ENCODE measurements at regions not wholly inside any gene's neighbourhood (a gene's known extent, or its start where the extent isn't known, plus 50 kb on each side); places are given as distances from the start of the nearest gene placed in this dataset.

DNA sequence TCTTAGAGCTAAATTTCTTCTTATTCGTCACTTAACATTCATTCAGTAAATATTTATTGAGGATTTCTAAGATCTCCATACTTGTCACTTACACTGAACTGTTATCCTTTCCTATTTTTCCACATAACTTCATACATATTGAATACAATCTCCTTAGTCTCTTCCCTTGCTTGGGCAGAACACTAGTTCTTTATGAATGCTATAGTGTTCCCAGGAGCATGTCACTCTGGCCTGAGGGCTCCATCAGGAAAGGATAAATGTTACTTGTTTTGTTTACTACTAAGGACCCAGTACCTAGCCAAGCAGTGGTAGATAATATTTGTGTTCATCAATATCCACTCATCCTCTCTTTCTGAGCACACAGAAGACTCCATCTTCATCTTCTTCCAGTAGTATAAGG, 544.7 kb downstream of the ZEB2 start (continued):
- no peak for TF ChIP-seq RBM39 (optimal IDR thresholded peaks at IDR 0.05; ENCODE audit: low read depth, low read length)
- TF ChIP-seq ZC3H8 (IDR thresholded peaks at IDR 0.05) = no peak
- no peak for TF ChIP-seq ZNF133 (CRISPR knock-in tag; IDR thresholded peaks at IDR 0.05)
- TF ChIP-seq NFYB (IDR thresholded peaks at IDR 0.05; ENCODE audit: extremely low read depth, insufficient read length) = no peak
- TF ChIP-seq RHOXF2B (CRISPR knock-in tag; conservative IDR thresholded peaks at IDR 0.05) = no peak
- TF ChIP-seq KAT8 (IDR thresholded peaks at IDR 0.05; ENCODE audit: low read depth) = no peak

DNA sequence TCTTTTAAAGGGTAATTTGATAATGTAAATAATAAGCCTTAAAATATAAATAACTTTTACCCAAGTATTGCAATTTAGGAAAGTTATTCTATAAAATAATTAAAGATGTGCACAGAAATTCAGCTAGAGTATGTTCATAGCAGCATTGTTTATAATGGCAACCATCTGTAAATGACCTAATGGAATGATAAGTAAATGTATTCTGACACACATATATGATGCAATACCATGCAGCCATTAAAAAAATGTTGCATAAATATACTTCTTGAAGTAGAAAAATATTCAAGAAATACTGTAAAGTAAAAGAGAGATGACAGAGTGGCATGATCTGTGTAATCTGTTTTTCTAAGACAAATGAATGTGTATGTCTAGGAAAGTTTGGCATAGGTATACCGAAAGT, 545.7 kb downstream of the ZEB2 start:
- Histone ChIP-seq H3K36me3 (ENCODE audit: control insufficient read depth, insufficient read depth, low read length) (no peaks in the 10 kb centered on the region), H4K20me1 (replicated peaks; ENCODE audit: control insufficient read depth, insufficient read depth, low read length) (no peaks in the 10 kb centered on the region), H3K27me3 (ENCODE audit: control insufficient read depth in 2 of 2, insufficient read depth in 2 of 2, low read length in 2 of 2) (no peaks in the 10 kb centered on the region), H3K9me1 (ENCODE audit: control insufficient read depth, insufficient read depth, low read length) (no peaks in the 10 kb centered on the region), H3K4me2 (ENCODE audit: insufficient read depth, low read length) (no peak overlapping the region), H3K4me1 (replicated peaks in 1 of 2; ENCODE audit: control insufficient read depth in 2 of 2, insufficient read depth in 2 of 2, low read length in 2 of 2) (no peaks in the 10 kb centered on the region), H3K79me2 (ENCODE audit: control insufficient read depth, insufficient read depth, low read length) (no peaks in the 10 kb centered on the region), H2AFZ (ENCODE audit: low read depth, low read length) (no peak overlapping the region), H3K9me3 (replicated peaks; ENCODE audit: control insufficient read depth, insufficient read depth, low read depth, low read length) (no peaks in the 10 kb centered on the region), H3K4me3 (no peak overlapping the region), H3K9ac (ENCODE audit: insufficient read depth in 1 of 2, low read depth in 2 of 2, low read length in 2 of 2) (no peak overlapping the region), H3K27ac (ENCODE audit: extremely low read depth, low read depth, low read length) (no peak overlapping the region)
- ATAC-seq (no peak), FAIRE-seq (no peak), DNase-seq (ENCODE audit: extremely low read depth in 1 of 4, low spot score in 3 of 4) (no peak)
- in situ Hi-C loops (cut with MboI) (no loop called here), intact Hi-C loops (cut with micrococcal nuclease) (no loop called here)
- CTCF ChIA-PET (ENCODE audit: low intra/inter-chr PET ratio) = no interaction called here
- WGBS (ENCODE audit: insufficient coverage, low coverage, missing lambda C conversion rate) = 58% methylated on average over 1 of the region's 1 CpG
- BruUV-seq (replicated peaks) = no TSS peak
- POLR2A ChIA-PET = no interaction called here
- TF ChIP-seq ZSCAN32 (CRISPR knock-in tag; IDR thresholded peaks at IDR 0.05) (0 out of 2 replicates have a peak, but pooled peaks have one; percentile 53), PPARD (CRISPR knock-in tag; IDR thresholded peaks at IDR 0.05) (no peak), ASH1L (IDR thresholded peaks at IDR 0.05; ENCODE audit: borderline replicate concordance, low read depth, partially characterized antibody) (no peak), BCOR (IDR thresholded peaks at IDR 0.05) (no peak), SRF (CRISPR knock-in tag; IDR thresholded peaks at IDR 0.05) (no peak), MIER1 (IDR thresholded peaks at IDR 0.05; ENCODE audit: low read depth) (no peak), ZNF436 (CRISPR knock-in tag; IDR thresholded peaks at IDR 0.05) (no peak), ZNF133 (CRISPR knock-in tag; IDR thresholded peaks at IDR 0.05) (no peak), RBBP5 (IDR thresholded peaks at IDR 0.05; ENCODE audit: borderline replicate concordance, insufficient read depth, low read length, poor library complexity, severe bottlenecking) (no peak)
- TF ChIP-seq, protein P1, sequence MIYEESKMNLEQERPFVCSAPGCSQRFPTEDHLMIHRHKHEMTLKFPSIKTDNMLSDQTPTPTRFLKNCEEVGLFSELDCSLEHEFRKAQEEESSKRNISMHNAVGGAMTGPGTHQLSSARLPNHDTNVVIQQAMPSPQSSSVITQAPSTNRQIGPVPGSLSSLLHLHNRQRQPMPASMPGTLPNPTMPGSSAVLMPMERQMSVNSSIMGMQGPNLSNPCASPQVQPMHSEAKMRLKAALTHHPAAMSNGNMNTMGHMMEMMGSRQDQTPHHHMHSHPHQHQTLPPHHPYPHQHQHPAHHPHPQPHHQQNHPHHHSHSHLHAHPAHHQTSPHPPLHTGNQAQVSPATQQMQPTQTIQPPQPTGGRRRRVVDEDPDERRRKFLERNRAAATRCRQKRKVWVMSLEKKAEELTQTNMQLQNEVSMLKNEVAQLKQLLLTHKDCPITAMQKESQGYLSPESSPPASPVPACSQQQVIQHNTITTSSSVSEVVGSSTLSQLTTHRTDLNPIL (CRISPR knock-in tag; IDR thresholded peaks at IDR 0.05) = no peak
- TF ChIP-seq, protein P2, sequence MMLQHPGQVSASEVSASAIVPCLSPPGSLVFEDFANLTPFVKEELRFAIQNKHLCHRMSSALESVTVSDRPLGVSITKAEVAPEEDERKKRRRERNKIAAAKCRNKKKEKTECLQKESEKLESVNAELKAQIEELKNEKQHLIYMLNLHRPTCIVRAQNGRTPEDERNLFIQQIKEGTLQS (IDR thresholded peaks at IDR 0.05) = peak; percentile 69
- TF ChIP-seq, protein P2 (CRISPR knock-in tag; conservative IDR thresholded peaks at IDR 0.05) = no peak
- TF ChIP-seq, protein P3, sequence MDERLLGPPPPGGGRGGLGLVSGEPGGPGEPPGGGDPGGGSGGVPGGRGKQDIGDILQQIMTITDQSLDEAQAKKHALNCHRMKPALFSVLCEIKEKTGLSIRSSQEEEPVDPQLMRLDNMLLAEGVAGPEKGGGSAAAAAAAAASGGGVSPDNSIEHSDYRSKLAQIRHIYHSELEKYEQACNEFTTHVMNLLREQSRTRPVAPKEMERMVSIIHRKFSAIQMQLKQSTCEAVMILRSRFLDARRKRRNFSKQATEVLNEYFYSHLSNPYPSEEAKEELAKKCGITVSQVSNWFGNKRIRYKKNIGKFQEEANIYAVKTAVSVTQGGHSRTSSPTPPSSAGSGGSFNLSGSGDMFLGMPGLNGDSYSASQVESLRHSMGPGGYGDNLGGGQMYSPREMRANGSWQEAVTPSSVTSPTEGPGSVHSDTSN (CRISPR knock-in tag; IDR thresholded peaks at IDR 0.05; ENCODE audit: low read depth) = no peak
- TF ChIP-seq, protein P3 (tag; conservative IDR thresholded peaks at IDR 0.05; ENCODE audit: low read depth) = no peak
